NCI-H524 treated with DMSO at 0.1 percent for 48 hours (cell line): ENCODE measurements at regions not wholly inside any gene's neighbourhood (a gene's known extent, or its start where the extent isn't known, plus 50 kb on each side); places are given as distances from the start of the nearest gene placed in this dataset.

Experiments
- DNase-seq: peaks from one replicate; lab custom pipeline; 2025; lab: John Stamatoyannopoulos, UW

- DNase-seq = no peak
These were observed 653.0 kb upstream of the MGMT start for GRCh38 chr10:128814024-128814423.

- no peak for DNase-seq
These were observed 652.3 kb upstream of the MGMT start for GRCh38 chr10:128814782-128815181.

- DNase-seq = no peak
These were observed 650.3 kb upstream of the MGMT start for GRCh38 chr10:128816726-128817125.

- no peak for DNase-seq
These were observed 649.4 kb upstream of the MGMT start for GRCh38 chr10:128817636-128818035.

- DNase-seq = no peak
These were observed 646.4 kb upstream of the MGMT start for GRCh38 chr10:128820663-128821062.

DNA sequence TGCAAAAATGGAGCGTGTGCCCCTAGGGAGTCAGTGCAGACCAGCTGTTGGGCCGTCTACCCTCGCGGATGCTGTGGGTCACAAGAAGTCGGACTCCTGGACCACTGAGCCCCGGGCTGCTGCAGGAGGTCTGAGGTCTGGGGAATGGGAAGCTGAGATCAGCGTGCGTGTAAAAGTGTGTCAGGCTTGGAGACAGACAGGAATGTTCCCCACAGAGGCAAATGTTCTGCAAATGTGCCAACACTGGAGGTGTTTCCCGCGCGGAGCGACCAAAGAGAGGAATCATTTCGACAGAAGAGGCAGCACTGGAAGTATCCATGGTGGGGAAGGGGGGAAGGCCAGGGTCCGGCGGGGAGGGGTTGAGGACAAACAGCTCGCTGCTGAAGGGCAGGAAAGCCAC, 643.8 kb upstream of the MGMT start:
- DNase-seq = no peak

DNA sequence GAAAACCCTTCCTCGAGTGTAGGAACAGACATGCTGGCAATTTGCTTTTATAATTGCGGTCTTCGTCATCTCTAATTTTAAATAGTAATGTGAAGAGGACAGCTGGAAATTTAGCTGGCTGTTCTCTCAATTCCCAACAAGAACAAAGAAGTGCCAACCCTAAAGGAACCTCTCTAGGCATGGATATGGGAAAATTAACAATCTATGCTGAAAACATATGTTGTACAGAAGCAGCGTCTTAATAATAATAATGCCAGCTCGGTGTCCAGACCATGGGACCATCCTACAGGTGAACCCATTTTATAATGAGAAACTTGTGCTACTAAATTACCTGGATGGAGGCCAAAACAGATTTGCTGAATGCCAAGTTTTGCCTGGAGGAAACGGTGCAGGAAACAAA, 641.4 kb upstream of the MGMT start:
- DNase-seq = no peak

GRCh38 chr10:128833671-128834070, 633.4 kb upstream of the MGMT start:
- no peak for DNase-seq

GRCh38 chr10:128835361-128835760, 631.7 kb upstream of the MGMT start:
- DNase-seq = no peak

- no peak for DNase-seq
These were observed 629.6 kb upstream of the MGMT start for GRCh38 chr10:128837478-128837877.

DNA sequence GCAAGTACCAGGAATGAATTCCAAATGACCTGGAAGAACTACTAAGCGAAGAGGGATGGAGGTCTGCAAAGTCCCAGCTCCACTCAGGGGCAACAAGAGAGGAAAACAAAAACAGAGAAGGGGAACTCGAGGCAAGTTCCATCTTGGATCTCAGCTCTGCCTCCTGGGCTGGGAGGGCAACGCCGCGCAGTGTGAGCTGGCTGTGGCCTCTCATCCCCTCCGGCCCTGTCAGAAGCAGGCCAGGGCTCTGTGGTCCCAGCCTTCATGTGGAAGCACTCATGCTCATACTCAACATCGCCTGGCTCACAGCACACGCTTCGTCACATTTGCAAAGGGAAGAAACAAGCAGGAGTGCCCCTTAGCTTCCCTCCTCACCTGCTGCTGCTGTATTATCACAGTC, 627.9 kb upstream of the MGMT start:
- DNase-seq = no peak

- no peak for DNase-seq
These were observed 627.3 kb upstream of the MGMT start for GRCh38 chr10:128839701-128840100.

DNA sequence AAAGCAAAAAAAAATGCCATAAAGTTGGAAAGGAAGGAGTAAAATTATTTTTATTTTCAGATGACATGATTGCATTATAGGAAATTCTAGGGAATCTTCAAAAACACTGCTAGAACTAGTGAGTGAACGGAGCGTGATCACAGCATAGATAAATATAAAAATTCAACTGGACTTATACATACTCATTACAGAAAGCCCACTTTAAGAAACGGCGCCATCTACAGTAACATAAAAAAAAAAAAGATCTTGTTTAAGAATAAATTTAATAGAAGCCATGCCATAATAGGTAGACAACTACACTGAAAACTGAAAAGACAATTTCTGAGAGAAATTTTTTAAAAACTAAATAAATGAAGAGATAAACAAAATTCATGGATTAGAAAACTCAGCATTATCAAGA, 623.1 kb upstream of the MGMT start:
- peak; percentile 1 for DNase-seq

DNA sequence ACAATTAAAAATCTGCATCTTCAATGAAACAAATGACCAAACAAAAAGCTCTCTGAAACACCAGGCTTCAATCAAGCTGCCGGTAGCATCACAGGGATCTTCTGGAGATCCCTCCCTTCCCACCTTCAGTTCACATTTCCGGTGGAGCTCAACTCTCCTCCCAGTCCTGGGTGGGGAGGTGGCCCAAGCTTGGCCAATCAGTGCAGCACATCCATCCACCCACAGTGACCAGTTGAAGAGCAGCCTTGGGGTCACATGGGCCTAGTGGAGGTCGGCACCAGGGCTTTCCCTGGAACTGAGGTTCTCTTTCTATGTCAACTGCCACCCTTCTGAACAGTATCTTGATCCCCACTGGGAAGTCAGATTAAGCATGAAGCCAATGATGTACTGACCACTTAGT, 620.1 kb upstream of the MGMT start:
- no peak for DNase-seq

DNA sequence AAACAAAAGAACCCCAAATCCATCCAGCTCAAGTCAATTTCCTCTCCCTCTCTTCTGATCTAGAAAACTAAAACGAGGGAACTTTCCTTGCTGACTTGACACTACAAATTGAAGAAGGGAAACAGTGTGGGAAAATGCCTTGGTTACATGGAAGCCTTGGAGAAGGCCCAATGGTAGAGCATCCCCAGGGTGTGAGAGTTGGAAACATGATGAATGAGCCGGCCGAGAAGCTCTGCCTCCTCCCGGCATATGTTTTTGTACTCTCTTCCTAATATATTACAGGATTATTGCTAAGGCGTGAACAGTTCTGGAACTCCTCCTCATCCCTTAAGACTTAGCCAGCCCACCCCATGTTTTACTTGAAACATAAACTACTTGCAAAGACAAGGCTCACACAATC, 618.2 kb upstream of the MGMT start:
- DNase-seq = no peak

DNA sequence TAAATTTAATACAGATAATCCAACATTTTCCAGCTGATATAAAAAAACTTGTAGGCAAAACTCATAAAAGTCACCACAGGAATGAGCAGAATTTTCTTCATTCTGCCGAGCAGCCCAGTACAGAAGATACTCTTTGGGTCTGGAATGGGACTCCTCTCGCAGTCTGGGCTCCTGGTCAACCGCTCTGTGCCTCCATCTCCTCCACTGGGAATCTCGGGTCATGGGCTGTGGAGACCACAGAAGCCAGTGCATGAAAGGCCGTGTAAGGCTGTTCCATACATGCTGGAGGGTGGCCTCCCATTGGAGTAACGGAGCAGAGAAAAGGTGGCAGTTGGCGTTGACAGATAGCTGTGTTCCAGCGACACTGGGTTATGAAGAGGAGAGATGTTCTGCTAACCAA, 616.4 kb upstream of the MGMT start:
- no peak for DNase-seq

DNA sequence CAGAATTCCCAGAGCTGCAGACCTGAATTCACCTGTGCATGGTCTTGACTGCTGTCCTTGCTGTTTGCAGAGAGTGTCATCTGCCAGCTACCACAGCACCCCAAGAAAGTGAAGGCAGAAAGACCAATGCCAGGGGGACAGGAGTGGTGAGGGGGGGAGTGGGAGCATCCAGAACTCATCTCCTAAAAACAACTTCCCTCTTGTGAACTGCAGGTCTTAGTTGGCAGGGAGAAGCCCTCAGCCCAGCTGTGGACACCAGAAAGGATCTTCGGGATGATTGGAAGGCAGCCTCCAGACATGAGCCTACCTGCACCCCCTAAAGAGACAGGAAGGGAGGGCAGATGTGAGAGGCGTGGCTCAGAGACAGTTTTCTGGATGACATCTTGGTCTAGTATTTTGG, 615.8 kb upstream of the MGMT start:
- DNase-seq = no peak

- no peak for DNase-seq
These were observed 615.3 kb upstream of the MGMT start for GRCh38 chr10:128851726-128852125.

GRCh38 chr10:128852449-128852848, 614.6 kb upstream of the MGMT start:
- no peak for DNase-seq

- DNase-seq = no peak
These were observed 614.1 kb upstream of the MGMT start for GRCh38 chr10:128852902-128853301.

DNA sequence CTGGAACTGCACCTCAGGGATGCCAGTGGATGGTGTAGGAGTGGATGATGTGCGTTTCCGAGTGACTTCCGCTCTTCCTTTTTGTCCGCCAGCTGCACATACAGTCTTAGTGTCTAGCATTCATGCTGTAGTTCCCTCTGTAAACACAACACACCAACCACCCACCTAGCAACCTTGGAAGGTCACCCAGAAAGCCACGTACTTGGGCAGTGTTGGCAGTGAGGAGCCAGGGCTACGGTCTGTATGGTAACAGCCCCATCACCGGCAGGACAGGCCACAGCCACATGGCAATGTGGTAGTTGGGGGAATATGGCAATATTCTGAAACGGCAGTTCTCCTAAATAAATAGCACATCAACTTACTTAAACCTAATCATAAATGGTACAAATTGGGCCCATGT, 613.5 kb upstream of the MGMT start:
- DNase-seq = no peak

GRCh38 chr10:128854204-128854603, 612.8 kb upstream of the MGMT start:
- no peak for DNase-seq

GRCh38 chr10:128854963-128855362, 612.1 kb upstream of the MGMT start:
- no peak for DNase-seq

DNA sequence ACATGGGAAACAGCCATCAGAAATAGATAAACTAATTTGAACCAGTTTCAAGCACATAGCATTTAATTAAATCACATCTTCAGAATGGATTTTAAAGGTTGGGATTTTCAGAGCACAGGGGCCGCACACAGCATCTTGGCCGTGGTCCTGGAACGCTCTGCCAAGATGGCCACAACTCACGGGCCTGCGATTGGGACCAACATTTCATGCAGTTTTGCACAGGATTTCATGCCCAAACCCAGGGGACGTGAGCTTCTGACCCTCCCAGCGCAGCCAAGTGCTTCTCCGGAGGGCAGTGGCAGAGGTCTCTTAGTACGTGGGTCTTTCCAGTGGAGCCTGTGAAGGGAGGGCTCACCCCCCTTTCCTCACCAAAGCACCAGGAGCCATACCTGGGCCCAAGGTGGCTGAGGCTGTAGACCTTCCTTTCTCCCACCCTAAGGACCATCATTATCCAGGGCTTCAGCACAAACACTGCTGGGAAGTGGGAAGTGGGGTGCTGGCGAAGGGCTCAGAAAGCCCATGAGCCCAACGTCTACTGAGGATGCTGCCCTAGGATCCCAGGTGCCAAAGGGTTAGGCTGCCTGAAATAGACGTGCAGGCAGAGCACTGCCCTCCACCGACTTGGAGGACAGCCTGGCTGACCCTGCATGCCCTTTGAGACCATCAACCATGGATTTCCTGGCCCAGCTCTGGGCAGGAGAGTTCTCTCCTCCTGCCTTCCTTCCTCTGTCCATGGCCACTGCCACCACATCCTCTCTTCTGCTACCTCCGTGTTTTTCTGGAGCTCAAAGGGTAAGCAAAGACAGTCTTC, 611.2 kb upstream of the MGMT start:
- no peak for DNase-seq
